Activated naive CD4-positive, alpha-beta T cell treated with anti-CD3 and anti-CD28 coated beads for 36 hours (primary cell): ENCODE measurements at regions not wholly inside any gene's neighbourhood (a gene's known extent, or its start where the extent isn't known, plus 50 kb on each side); places are given as distances from the start of the nearest gene placed in this dataset.

Experiments used
- CTCF ChIA-PET: fragments of 350-600 bp; sonication (Branson Sonifier 250); formaldehyde crosslinking; loops from one replicate; lab custom pipeline; 2021; ENCODE audit warnings: antibody characterized with exemption; lab: Charles Lee
- DNase-seq: peaks from one replicate; pipeline ENCODE4 v3.0.0-alpha.2; 2020
- H3K27ac Mint-ChIP-seq: one replicate; pipeline ENCODE4 v1.8.0; 2021; ENCODE audit warnings: mild to moderate bottlenecking, mixed read lengths
- H3K27me3 Mint-ChIP-seq: one replicate; pipeline ENCODE4 v1.8.0; 2021; ENCODE audit warnings: low read depth, mixed read lengths
- H3K36me3 Mint-ChIP-seq: one replicate; pipeline ENCODE4 v1.8.0; 2021; ENCODE audit warnings: low read depth, mixed read lengths
- H3K4me1 Mint-ChIP-seq: one replicate; pipeline ENCODE4 v1.8.0; 2021; ENCODE audit warnings: low read depth, mixed read lengths
- H3K4me3 Mint-ChIP-seq: one replicate; pipeline ENCODE4 v1.8.0; 2021; ENCODE audit warnings: mild to moderate bottlenecking, moderate library complexity, mixed read lengths
- H3K9me3 Mint-ChIP-seq: one replicate; pipeline ENCODE4 v1.8.0; 2021; ENCODE audit warnings: mixed read lengths
- intact Hi-C: fragments of 100-400 bp; cut with micrococcal nuclease; formaldehyde crosslinking; loops from one replicate; pipeline ENCODE4 v1.15.1; 2023

- DNase-seq, result no peak
- H3K4me1 Mint-ChIP-seq, result peaks cover 7% of the 10 kb centered on the region
- CTCF ChIA-PET, result no interaction called here
- no peak overlapping the region for H3K27ac Mint-ChIP-seq
- no peaks in the 10 kb centered on the region for H3K9me3 Mint-ChIP-seq
- no peak overlapping the region for H3K4me3 Mint-ChIP-seq
- peaks cover 11% of the 10 kb centered on the region for H3K27me3 Mint-ChIP-seq
- intact Hi-C loops, result no loop called here
- no peaks in the 10 kb centered on the region for H3K36me3 Mint-ChIP-seq
Observed at GRCh38 chr4:26214994-26215393, 105.8 kb upstream of the RBPJ start.

GRCh38 chr4:26215725-26216124 lies 105.1 kb upstream of the RBPJ start:
- Mint-ChIP-seq H3K4me1 (peaks cover 7% of the 10 kb centered on the region), H3K9me3 (no peaks in the 10 kb centered on the region), H3K36me3 (no peaks in the 10 kb centered on the region), H3K4me3 (no peak overlapping the region), H3K27ac (no peak overlapping the region), H3K27me3 (peaks cover 8% of the 10 kb centered on the region)
- CTCF ChIA-PET, result no interaction called here
- intact Hi-C loops, result no loop called here
- DNase-seq, result no peak

GRCh38 chr4:26217481-26217880 lies 103.3 kb upstream of the RBPJ start:
- Mint-ChIP-seq H3K4me3 (no peak overlapping the region), H3K27ac (no peak overlapping the region), H3K27me3 (peaks cover 10% of the 10 kb centered on the region), H3K4me1 (peaks cover 7% of the 10 kb centered on the region), H3K9me3 (no peaks in the 10 kb centered on the region), H3K36me3 (no peaks in the 10 kb centered on the region)
- DNase-seq, result no peak
- intact Hi-C loops, result no loop called here
- CTCF ChIA-PET, result interaction anchor here (0.5 kb wide), 1 partner anchor 61 kb away, joined by 3 read pairs; no protein-coding TSS in a partner anchor

- no peaks in the 10 kb centered on the region for H3K36me3 Mint-ChIP-seq
- peaks cover 9% of the 10 kb centered on the region for H3K27me3 Mint-ChIP-seq
- H3K4me1 Mint-ChIP-seq, result peaks cover 7% of the 10 kb centered on the region
- no peaks in the 10 kb centered on the region for H3K9me3 Mint-ChIP-seq
- intact Hi-C loops, result no loop called here
- H3K27ac Mint-ChIP-seq, result no peak overlapping the region
- CTCF ChIA-PET, result interaction anchor here (0.5 kb wide), 1 partner anchor 62 kb away, joined by 3 read pairs; no protein-coding TSS in a partner anchor
- H3K4me3 Mint-ChIP-seq, result no peak overlapping the region
- DNase-seq, result no peak
Observed at GRCh38 chr4:26217961-26218676, 102.7 kb upstream of the RBPJ start.

- intact Hi-C loops, result no loop called here
- Mint-ChIP-seq H3K9me3 (no peaks in the 10 kb centered on the region), H3K27me3 (peaks cover 2% of the 10 kb centered on the region), H3K36me3 (no peaks in the 10 kb centered on the region), H3K4me1 (peaks cover 2% of the 10 kb centered on the region), H3K27ac (no peak overlapping the region), H3K4me3 (no peak overlapping the region)
- CTCF ChIA-PET, result interaction anchor here (0.6 to 0.7 kb wide), 2 partner anchors 26 to 64 kb away, joined by 3 to 4 read pairs; no protein-coding TSS in a partner anchor
- DNase-seq, result no peak
Observed at GRCh38 chr4:26218677-26219605, 101.9 kb upstream of the RBPJ start.

- no peak overlapping the region for H3K4me3 Mint-ChIP-seq
- no peak for DNase-seq
- H3K27ac Mint-ChIP-seq, result no peak overlapping the region
- H3K9me3 Mint-ChIP-seq, result no peaks in the 10 kb centered on the region
- H3K4me1 Mint-ChIP-seq, result no peaks in the 10 kb centered on the region
- H3K27me3 Mint-ChIP-seq, result peaks cover 2% of the 10 kb centered on the region
- CTCF ChIA-PET, result no interaction called here
- intact Hi-C loops, result no loop called here
- no peaks in the 10 kb centered on the region for H3K36me3 Mint-ChIP-seq
Observed at GRCh38 chr4:26220696-26221095, 100.1 kb upstream of the RBPJ start.

GRCh38 chr4:26223155-26223554 lies 97.7 kb upstream of the RBPJ start:
- no peak overlapping the region for H3K4me3 Mint-ChIP-seq
- H3K27ac Mint-ChIP-seq, result no peak overlapping the region
- DNase-seq, result no peak
- CTCF ChIA-PET, result interaction anchor here (0.5 to 1.0 kb wide), 3 partner anchors 92 to 235 kb away, joined by 3 read pairs; no protein-coding TSS in a partner anchor
- intact Hi-C loops, result no loop called here
- peaks cover 2% of the 10 kb centered on the region for H3K27me3 Mint-ChIP-seq
- no peaks in the 10 kb centered on the region for H3K4me1 Mint-ChIP-seq
- H3K36me3 Mint-ChIP-seq, result no peaks in the 10 kb centered on the region
- no peaks in the 10 kb centered on the region for H3K9me3 Mint-ChIP-seq

- Mint-ChIP-seq H3K36me3 (no peaks in the 10 kb centered on the region), H3K4me3 (no peak overlapping the region), H3K9me3 (no peaks in the 10 kb centered on the region), H3K27me3 (no peaks in the 10 kb centered on the region), H3K27ac (no peak overlapping the region), H3K4me1 (no peaks in the 10 kb centered on the region)
- CTCF ChIA-PET, result interaction anchor here (0.6 kb wide), 1 partner anchor 103 kb away, joined by 3 read pairs; no protein-coding TSS in a partner anchor
- no peak for DNase-seq
- intact Hi-C loops, result no loop called here
Observed at GRCh38 chr4:26226629-26227376, 94.0 kb upstream of the RBPJ start.

- Mint-ChIP-seq H3K9me3 (no peaks in the 10 kb centered on the region), H3K27me3 (no peaks in the 10 kb centered on the region), H3K27ac (no peak overlapping the region), H3K36me3 (no peaks in the 10 kb centered on the region), H3K4me1 (no peaks in the 10 kb centered on the region), H3K4me3 (no peak overlapping the region)
- DNase-seq, result no peak
- CTCF ChIA-PET, result interaction anchor here (0.6 kb wide), 1 partner anchor 102 kb away, joined by 3 read pairs; no protein-coding TSS in a partner anchor
- intact Hi-C loops, result no loop called here
Observed at GRCh38 chr4:26227601-26228229, 93.1 kb upstream of the RBPJ start.

- intact Hi-C loops, result no loop called here
- Mint-ChIP-seq H3K4me3 (no peak overlapping the region), H3K36me3 (no peaks in the 10 kb centered on the region), H3K9me3 (no peaks in the 10 kb centered on the region), H3K27ac (no peak overlapping the region), H3K4me1 (peaks cover 8% of the 10 kb centered on the region), H3K27me3 (no peaks in the 10 kb centered on the region)
- CTCF ChIA-PET, result interaction anchor here (1.1 kb wide), 1 partner anchor 103 kb away, joined by 3 read pairs; no protein-coding TSS in a partner anchor
- DNase-seq, result no peak
Observed at GRCh38 chr4:26228883-26229282, 91.9 kb upstream of the RBPJ start.

- intact Hi-C loops, result no loop called here
- Mint-ChIP-seq H3K27me3 (no peaks in the 10 kb centered on the region), H3K36me3 (no peaks in the 10 kb centered on the region), H3K9me3 (no peaks in the 10 kb centered on the region), H3K27ac (no peak overlapping the region), H3K4me3 (no peak overlapping the region), H3K4me1 (peaks cover 13% of the 10 kb centered on the region)
- CTCF ChIA-PET, result no interaction called here
- DNase-seq, result no peak
Observed at GRCh38 chr4:26229974-26230373, 90.8 kb upstream of the RBPJ start.
